ENCODE measurements at regions not wholly inside any gene's neighbourhood (a gene's known extent, or its start where the extent isn't known, plus 50 kb on each side); places are given as distances from the start of the nearest gene placed in this dataset.

- no peaks in the 10 kb centered on the region for H3K23me2 ChIP-seq (ENCODE audit: low read depth, low read length)
- no peaks in the 10 kb centered on the region for H3K79me2 ChIP-seq (ENCODE audit: control insufficient read depth in 1 of 2, insufficient read depth in 2 of 2, low read length in 2 of 2)
- TF ChIP-seq E2F6 (IDR thresholded peaks at IDR 0.05) (no peak), HDAC6 (IDR thresholded peaks at IDR 0.05; ENCODE audit: low read depth, low read length) (no peak), FOSL1 (IDR thresholded peaks at IDR 0.05; ENCODE audit: insufficient read depth, low read depth, low read length) (no peak), USF2 (IDR thresholded peaks at IDR 0.05; ENCODE audit: low read length) (no peak), GABPA (IDR thresholded peaks at IDR 0.05; ENCODE audit: borderline replicate concordance, insufficient read depth, low read length) (no peak), SP1 (IDR thresholded peaks at IDR 0.05; ENCODE audit: low read depth, low read length) (no peak), JUND (IDR thresholded peaks at IDR 0.05; ENCODE audit: low read length) (no peak), KDM1A (IDR thresholded peaks at IDR 0.05; ENCODE audit: borderline replicate concordance, low read length) (no peak)
- H3K9ac ChIP-seq (replicated peaks in 1 of 4; ENCODE audit: extremely low read depth in 1 of 4, low read depth in 3 of 4, low read length in 3 of 4): no peak overlapping the region
- no peak overlapping the region for H2AFZ ChIP-seq (ENCODE audit: low read length)
- H3K79me1 ChIP-seq (ENCODE audit: low read depth, low read length): no peaks in the 10 kb centered on the region
- H3K14ac ChIP-seq (ENCODE audit: insufficient read length): no peak overlapping the region
- H2BK12ac ChIP-seq (ENCODE audit: low read depth, low read length): no peak overlapping the region
- no peaks in the 10 kb centered on the region for H3K9me3 ChIP-seq (ENCODE audit: insufficient read depth in 2 of 2, low read depth in 1 of 2, low read length in 1 of 2)
- H2BK5ac ChIP-seq (ENCODE audit: low read depth, low read length): no peak overlapping the region
- H4K8ac ChIP-seq (ENCODE audit: extremely low read depth, insufficient read depth, low read length): no peak overlapping the region
- no peak overlapping the region for H3K4me3 ChIP-seq (ENCODE audit: extremely low read depth in 1 of 4, insufficient read depth in 2 of 4, low read depth in 3 of 4, low read length in 4 of 4)
- H4K5ac ChIP-seq (ENCODE audit: insufficient read length, low read depth, low read length): no peak overlapping the region
- FAIRE-seq: no peak
- H2BK15ac ChIP-seq (ENCODE audit: low read length): no peak overlapping the region
- no peak overlapping the region for H3K56ac ChIP-seq (replicated peaks; ENCODE audit: insufficient read length, low read depth, low read length)
- no peak overlapping the region for H3K27ac ChIP-seq (ENCODE audit: low read depth, low read length)
- H2AK5ac ChIP-seq (ENCODE audit: low read depth, low read length): no peak overlapping the region
- H3K4me2 ChIP-seq (ENCODE audit: insufficient read depth in 1 of 2, low read depth in 2 of 2, low read length in 2 of 2): no peak overlapping the region
- H3K36me3 ChIP-seq (ENCODE audit: control insufficient read depth in 2 of 4, insufficient read depth in 4 of 4, low read length in 3 of 4): no peaks in the 10 kb centered on the region
- ChIA-PET POLR2A (ENCODE audit: partially characterized antibody) (no interaction called here), CTCF (ENCODE audit: partially characterized antibody) (interaction anchor here (1.1 kb wide), 1 partner anchor 10 kb away, joined by 3 read pairs; no protein-coding TSS in a partner anchor)
- no peak overlapping the region for H2BK20ac ChIP-seq (ENCODE audit: low read length)
- no peak for DNase-seq (ENCODE audit: low read depth in 1 of 2, low spot score in 2 of 2)
- H3K4ac ChIP-seq (replicated peaks; ENCODE audit: insufficient read length, low read depth, low read length): no peak overlapping the region
- H4K20me1 ChIP-seq (replicated peaks in 1 of 2; ENCODE audit: control insufficient read depth in 1 of 2, insufficient read depth in 2 of 2, low read length in 2 of 2): no peaks in the 10 kb centered on the region
- WGBS, 2 experiments (ENCODE audit: extremely low coverage in 1 of 2, insufficient coverage in 1 of 2, insufficient read length in 1 of 2, insufficient replicate concordance in 2 of 2, low coverage in 1 of 2, low lambda C conversion rate in 2 of 2, missing lambda C conversion rate in 1 of 2): 83% methylated on average over 7 of the region's 7 CpGs; no CpG with 5 or more reads in 1 of the 2 experiments
- no peak overlapping the region for H3K23ac ChIP-seq (ENCODE audit: insufficient read length)
- H3K27me3 ChIP-seq (replicated peaks in 1 of 4; ENCODE audit: control insufficient read depth in 3 of 4, extremely low read depth in 1 of 4, insufficient read depth in 3 of 4, low read length in 3 of 4): no peaks in the 10 kb centered on the region
- H3K18ac ChIP-seq (ENCODE audit: extremely low read depth, low read length): no peak overlapping the region
- no peak overlapping the region for H4K91ac ChIP-seq (replicated peaks; ENCODE audit: insufficient read length, low read length)
- no peaks in the 10 kb centered on the region; a peak in 2 of 7 replicates for H3K4me1 ChIP-seq (replicated peaks in 1 of 4; ENCODE audit: control insufficient read depth in 3 of 4, insufficient read depth in 4 of 4, low read length in 3 of 4)
- no peak overlapping the region for H2BK120ac ChIP-seq (replicated peaks; ENCODE audit: low read depth, low read length)
These were observed 258.7 kb downstream of the PTEN start for GRCh38 chr10:88122145-88122544.

All from H1 (cell line).